Inferior parietal cortex (tissue), 1 donor: ENCODE measurements at regions not wholly inside any gene's neighbourhood (a gene's known extent, or its start where the extent isn't known, plus 50 kb on each side); places are given as distances from the start of the nearest gene placed in this dataset.
"Not testable (repeated sequence)": the region's sequence is repeated elsewhere in the genome, so short reads cannot be mapped to it uniquely, and the experiment has no call there.

Experiments
- DNase-seq: peaks from one replicate; pipeline ENCODE4 v3.0.0-alpha.2; 2016; ENCODE audit errors: extremely low spot score

GRCh38 chr4:73348185-73348584 lies 55.9 kb upstream of the ALB start:
- DNase-seq = no peak

GRCh38 chr4:73347497-73347896 lies 56.6 kb upstream of the ALB start:
- DNase-seq = no peak

GRCh38 chr4:73345399-73345975 lies 58.6 kb upstream of the ALB start:
- DNase-seq = no peak

GRCh38 chr4:73344106-73344505 lies 60.0 kb upstream of the ALB start:
- no peak for DNase-seq

GRCh38 chr4:73343432-73343831 lies 60.7 kb upstream of the ALB start:
- no peak for DNase-seq

- DNase-seq = peak; percentile 83
Observed at GRCh38 chr4:73341454-73341853, 62.6 kb upstream of the ALB start.

- DNase-seq = no peak
Observed at GRCh38 chr4:73340917-73341316, 63.2 kb upstream of the ALB start.

GRCh38 chr4:73335679-73336078 lies 68.4 kb upstream of the ALB start:
- DNase-seq = no peak

- not testable (repeated sequence) for DNase-seq
Observed at GRCh38 chr4:73332012-73332411, 72.1 kb upstream of the ALB start.

- DNase-seq = no peak
Observed at GRCh38 chr4:73329300-73329699, 70.7 kb upstream of the ANKRD17 start.

- not testable (repeated sequence) for DNase-seq
Observed at GRCh38 chr4:73325776-73326175, 67.2 kb upstream of the ANKRD17 start.

- no peak for DNase-seq
Observed at GRCh38 chr4:73317092-73317491, 58.5 kb upstream of the ANKRD17 start.

- no peak for DNase-seq
Observed at GRCh38 chr4:73315091-73315490, 56.5 kb upstream of the ANKRD17 start.

GRCh38 chr4:73312967-73313366 lies 54.4 kb upstream of the ANKRD17 start:
- DNase-seq = no peak

GRCh38 chr4:73311428-73311827 lies 52.8 kb upstream of the ANKRD17 start:
- DNase-seq = peak; percentile 69

GRCh38 chr4:73309211-73309610 lies 50.6 kb upstream of the ANKRD17 start:
- DNase-seq = peak; percentile 9
